ENCODE measurements at regions not wholly inside any gene's neighbourhood (a gene's known extent, or its start where the extent isn't known, plus 50 kb on each side); places are given as distances from the start of the nearest gene placed in this dataset.

GRCh38 chr12:4115570-4115969 is 158.0 kb upstream of the CCND2 start:
- peaks cover 3% of the 10 kb centered on the region for H3K9me2 ChIP-seq (ENCODE audit: insufficient read depth)
- peaks cover 22% of the 10 kb centered on the region for H3K4me1 ChIP-seq (ENCODE audit: insufficient read depth)
- H3K27ac ChIP-seq (ENCODE audit: low read depth): no peak overlapping the region
- no peaks in the 10 kb centered on the region for H3K27me3 ChIP-seq (ENCODE audit: insufficient read depth)
- Mint-ChIP-seq H3K36me3 (ENCODE audit: low read depth) (no peaks in the 10 kb centered on the region), H3K4me3 (no peak overlapping the region; the same call in 2 of the 3 replicates), H3K9me3 (no peaks in the 10 kb centered on the region), H3K27me3 (ENCODE audit: insufficient read depth, low read depth, poor library complexity) (peaks cover 24% of the 10 kb centered on the region), H3K4me1 (peaks cover 33% of the 10 kb centered on the region), H3K27ac (no peak overlapping the region)
- H3F3A ChIP-seq (replicated peaks; ENCODE audit: low read depth): no peaks in the 10 kb centered on the region
- H4K20me1 ChIP-seq (replicated peaks; ENCODE audit: insufficient read depth): no peaks in the 10 kb centered on the region
- no peaks in the 10 kb centered on the region for H3K79me2 ChIP-seq (replicated peaks; ENCODE audit: insufficient read depth)
- H2AFZ ChIP-seq: peak overlapping the region; percentile 89
- TF ChIP-seq NANOG (IDR thresholded peaks at IDR 0.05; ENCODE audit: borderline replicate concordance) (no peak), STAT1 (IDR thresholded peaks at IDR 0.05; ENCODE audit: unreplicated experiment) (no peak)
- TF ChIP-seq, protein P1, sequence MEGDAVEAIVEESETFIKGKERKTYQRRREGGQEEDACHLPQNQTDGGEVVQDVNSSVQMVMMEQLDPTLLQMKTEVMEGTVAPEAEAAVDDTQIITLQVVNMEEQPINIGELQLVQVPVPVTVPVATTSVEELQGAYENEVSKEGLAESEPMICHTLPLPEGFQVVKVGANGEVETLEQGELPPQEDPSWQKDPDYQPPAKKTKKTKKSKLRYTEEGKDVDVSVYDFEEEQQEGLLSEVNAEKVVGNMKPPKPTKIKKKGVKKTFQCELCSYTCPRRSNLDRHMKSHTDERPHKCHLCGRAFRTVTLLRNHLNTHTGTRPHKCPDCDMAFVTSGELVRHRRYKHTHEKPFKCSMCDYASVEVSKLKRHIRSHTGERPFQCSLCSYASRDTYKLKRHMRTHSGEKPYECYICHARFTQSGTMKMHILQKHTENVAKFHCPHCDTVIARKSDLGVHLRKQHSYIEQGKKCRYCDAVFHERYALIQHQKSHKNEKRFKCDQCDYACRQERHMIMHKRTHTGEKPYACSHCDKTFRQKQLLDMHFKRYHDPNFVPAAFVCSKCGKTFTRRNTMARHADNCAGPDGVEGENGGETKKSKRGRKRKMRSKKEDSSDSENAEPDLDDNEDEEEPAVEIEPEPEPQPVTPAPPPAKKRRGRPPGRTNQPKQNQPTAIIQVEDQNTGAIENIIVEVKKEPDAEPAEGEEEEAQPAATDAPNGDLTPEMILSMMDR (conservative IDR thresholded peaks at IDR 0.05; ENCODE audit: low read depth in 2 of 2): peak; percentile 60
- 0 out of 2 replicates have a peak overlapping the region, but pooled peaks have one; percentile 33 for H3K4me2 ChIP-seq
- ATAC-seq (peak; percentile 93), DNase-seq (ENCODE audit: low spot score) (peak; percentile 75)
- H3K36me3 ChIP-seq (ENCODE audit: insufficient read depth): no peaks in the 10 kb centered on the region
- H3K4me3 ChIP-seq: no peak overlapping the region

DNA sequence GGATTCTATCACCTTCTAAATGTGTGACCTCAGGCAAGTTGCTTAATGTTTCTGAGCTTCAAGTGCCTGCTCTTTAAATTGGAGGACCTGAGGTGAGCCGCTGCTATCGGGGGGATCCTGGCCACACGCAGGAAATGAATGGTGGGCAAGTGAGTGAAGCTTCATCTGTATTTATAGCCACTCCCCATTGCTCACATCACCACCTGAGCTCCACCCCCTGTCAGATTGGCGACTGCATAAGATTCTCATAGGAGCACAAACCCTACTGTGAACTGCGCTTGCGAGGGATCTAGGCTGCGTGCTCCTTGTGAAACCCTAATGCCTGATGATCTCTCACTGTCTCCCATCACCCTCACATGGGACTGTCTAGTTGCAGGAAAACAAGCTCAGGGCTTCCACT is 158.6 kb upstream of the CCND2 start:
- Histone ChIP-seq H3K79me2 (replicated peaks; ENCODE audit: insufficient read depth) (no peaks in the 10 kb centered on the region), H3K4me1 (ENCODE audit: insufficient read depth) (peaks cover 22% of the 10 kb centered on the region), H3K9me2 (ENCODE audit: insufficient read depth) (no peaks in the 10 kb centered on the region), H3K4me3 (no peak overlapping the region), H3K27ac (ENCODE audit: low read depth) (no peak overlapping the region), H3K27me3 (ENCODE audit: insufficient read depth) (no peaks in the 10 kb centered on the region), H4K20me1 (replicated peaks; ENCODE audit: insufficient read depth) (no peaks in the 10 kb centered on the region), H3K36me3 (ENCODE audit: insufficient read depth) (no peaks in the 10 kb centered on the region), H2AFZ (no peak overlapping the region), H3F3A (replicated peaks; ENCODE audit: low read depth) (no peaks in the 10 kb centered on the region), H3K4me2 (no peak overlapping the region)
- ATAC-seq: peak; percentile 40
- no peaks in the 10 kb centered on the region for H3K36me3 Mint-ChIP-seq (ENCODE audit: low read depth)
- TF ChIP-seq EZH2 (IDR thresholded peaks at IDR 0.05; ENCODE audit: low read depth, unreplicated experiment): no peak
- TF ChIP-seq ZNF331 (CRISPR knock-in tag; IDR thresholded peaks at IDR 0.05; ENCODE audit: low read depth): no peak
- no peak for TF ChIP-seq JUNB (IDR thresholded peaks at IDR 0.05; ENCODE audit: unreplicated experiment)
- TF ChIP-seq, protein P1 (conservative IDR thresholded peaks at IDR 0.05; ENCODE audit: low read depth in 2 of 2): no peak
- TF ChIP-seq ZNF462 (CRISPR knock-in tag; IDR thresholded peaks at IDR 0.05): no peak
- no peaks in the 10 kb centered on the region for H3K9me3 Mint-ChIP-seq
- H3K4me1 Mint-ChIP-seq: peaks cover 33% of the 10 kb centered on the region
- peak; percentile 39 for DNase-seq (ENCODE audit: low spot score)
- peaks cover 19% of the 10 kb centered on the region for H3K27me3 Mint-ChIP-seq (ENCODE audit: insufficient read depth, low read depth, poor library complexity)
- H3K27ac Mint-ChIP-seq: no peak overlapping the region
- H3K4me3 Mint-ChIP-seq: no peak overlapping the region

All from GM23338 (cell line).